Neural progenitor cell (in vitro differentiated cells): ENCODE measurements at regions not wholly inside any gene's neighbourhood (a gene's known extent, or its start where the extent isn't known, plus 50 kb on each side); places are given as distances from the start of the nearest gene placed in this dataset.

Source experiments
- DNase-seq: peaks from one replicate; pipeline ENCODE4 v3.0.0-alpha.2; 2016; ENCODE audit warnings: low spot score
- H2AFZ ChIP-seq: fragments of 200-600 bp; sonication (generic); replicated peaks from 2 replicates; pipeline ENCODE4 v1.6.1; 2016; ENCODE audit warnings: antibody characterized with exemption
- H3F3A ChIP-seq: fragments of 200-600 bp; sonication (generic); 2 replicates; pipeline ENCODE4 v1.6.1; 2016; ENCODE audit warnings: antibody characterized with exemption, low read depth
- H3K27ac ChIP-seq: fragments of 200-600 bp; sonication (generic); 2 replicates; pipeline ENCODE4 v1.5.1; 2016; ENCODE audit warnings: mild to moderate bottlenecking
- H3K27me3 ChIP-seq: fragments of 200-600 bp; sonication (generic); 2 replicates; pipeline ENCODE4 v1.6.1; 2016; ENCODE audit warnings: mild to moderate bottlenecking, moderate library complexity
- H3K36me3 ChIP-seq: fragments of 200-600 bp; sonication (generic); 2 replicates; pipeline ENCODE4 v1.5.1; 2016
- H3K4me1 ChIP-seq: fragments of 200-600 bp; sonication (generic); 2 replicates; pipeline ENCODE4 v1.6.1; 2016; ENCODE audit warnings: mixed run types
- H3K4me2 ChIP-seq: fragments of 200-600 bp; sonication (generic); 2 replicates; pipeline ENCODE4 v1.6.1; 2016
- H3K4me3 ChIP-seq: fragments of 200-600 bp; sonication (generic); 2 replicates; pipeline ENCODE4 v1.5.1; 2016
- H3K79me2 ChIP-seq: fragments of 200-600 bp; sonication (generic); 2 replicates; pipeline ENCODE4 v1.6.1; 2016; ENCODE audit warnings: low read depth
- H3K9ac ChIP-seq: fragments of 200-600 bp; sonication (generic); 2 replicates; pipeline ENCODE4 v1.6.1; 2016
- H3K9me3 ChIP-seq: fragments of 200-600 bp; sonication (generic); 2 replicates; pipeline ENCODE4 v1.5.1; 2016; ENCODE audit warnings: low read depth
- H4K20me1 ChIP-seq: fragments of 200-600 bp; sonication (generic); 2 replicates; pipeline ENCODE4 v1.6.1; 2016; ENCODE audit warnings: low read depth
- H3K27ac Mint-ChIP-seq: 3 replicates; pipeline ENCODE4 v1.8.0; 2021; ENCODE audit warnings: mixed read lengths
- H3K27me3 Mint-ChIP-seq: 2 replicates; pipeline ENCODE4 v1.8.0; 2022; ENCODE audit warnings: low read depth, mild to moderate bottlenecking, inconsistent platforms, moderate library complexity, mixed read lengths; ENCODE audit not compliant: insufficient read depth
- H3K36me3 Mint-ChIP-seq: 3 replicates; pipeline ENCODE4 v1.8.0; 2021; ENCODE audit warnings: mixed read lengths
- H3K4me1 Mint-ChIP-seq: 3 replicates; pipeline ENCODE4 v1.8.0; 2021; ENCODE audit warnings: mixed read lengths
- H3K4me3 Mint-ChIP-seq: 3 replicates; pipeline ENCODE4 v1.8.0; 2021; ENCODE audit warnings: mild to moderate bottlenecking, moderate library complexity, mixed read lengths
- H3K9me3 Mint-ChIP-seq: 3 replicates; pipeline ENCODE4 v1.8.0; 2020; ENCODE audit warnings: mixed read lengths
- EZH2 ChIP-seq: fragments of 200-600 bp; sonication (generic); IDR thresholded peaks from 2 replicates; pipeline ENCODE4 v1.6.1; 2017; ENCODE audit warnings: antibody characterized with exemption, mild to moderate bottlenecking, moderate library complexity
- EZH2phosphoT487 ChIP-seq: fragments of 200-600 bp; sonication (generic); IDR thresholded peaks from 2 replicates; pipeline ENCODE4 v1.6.1; 2017; ENCODE audit warnings: antibody characterized with exemption
- TF ChIP-seq, protein P1 (sequence below): fragments of 200-600 bp; sonication (generic); IDR thresholded peaks from 2 replicates; pipeline ENCODE4 v1.5.1; 2017; ENCODE audit warnings: antibody characterized with exemption, mild to moderate bottlenecking

DNA sequence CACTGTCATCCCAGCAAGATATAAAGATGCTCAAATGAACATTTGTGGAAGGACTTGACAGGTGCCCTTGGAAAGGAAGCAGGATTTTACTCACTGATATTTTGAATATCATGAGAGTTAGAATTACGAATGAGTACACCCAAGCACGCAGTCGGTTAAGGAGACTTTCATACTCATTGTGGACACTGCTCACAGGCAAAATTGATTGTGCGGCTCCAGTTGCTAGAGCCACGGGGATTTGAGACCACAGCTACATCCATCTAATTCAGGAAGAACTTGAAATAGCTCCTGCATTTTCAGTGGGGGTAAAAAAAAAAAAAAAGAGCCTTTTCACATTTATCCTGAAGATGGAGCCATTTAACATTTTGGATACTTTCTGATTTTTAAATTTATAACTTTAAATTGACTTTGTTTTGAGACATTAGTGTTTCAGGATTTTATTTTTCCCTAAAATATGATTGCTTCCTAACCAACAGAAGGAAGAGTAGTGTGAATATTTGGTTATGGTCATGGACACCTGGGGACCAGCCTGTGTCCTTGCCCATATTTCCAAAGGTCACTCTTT is 1080.1 kb upstream of the EEF2KMT start:
- no peak overlapping the region for H3K4me3 Mint-ChIP-seq
- Histone ChIP-seq H3K4me2 (no peak overlapping the region), H3K36me3 (no peaks in the 10 kb centered on the region), H3K4me1 (no peaks in the 10 kb centered on the region), H3K27ac (no peak overlapping the region), H2AFZ (no peak overlapping the region), H3K9me3 (no peaks in the 10 kb centered on the region), H3K27me3 (no peaks in the 10 kb centered on the region), H4K20me1 (no peaks in the 10 kb centered on the region), H3K4me3 (no peak overlapping the region), H3K79me2 (no peaks in the 10 kb centered on the region), H3K9ac (no peak overlapping the region), H3F3A (no peaks in the 10 kb centered on the region)
- H3K36me3 Mint-ChIP-seq = no peaks in the 10 kb centered on the region
- TF ChIP-seq, protein P1, sequence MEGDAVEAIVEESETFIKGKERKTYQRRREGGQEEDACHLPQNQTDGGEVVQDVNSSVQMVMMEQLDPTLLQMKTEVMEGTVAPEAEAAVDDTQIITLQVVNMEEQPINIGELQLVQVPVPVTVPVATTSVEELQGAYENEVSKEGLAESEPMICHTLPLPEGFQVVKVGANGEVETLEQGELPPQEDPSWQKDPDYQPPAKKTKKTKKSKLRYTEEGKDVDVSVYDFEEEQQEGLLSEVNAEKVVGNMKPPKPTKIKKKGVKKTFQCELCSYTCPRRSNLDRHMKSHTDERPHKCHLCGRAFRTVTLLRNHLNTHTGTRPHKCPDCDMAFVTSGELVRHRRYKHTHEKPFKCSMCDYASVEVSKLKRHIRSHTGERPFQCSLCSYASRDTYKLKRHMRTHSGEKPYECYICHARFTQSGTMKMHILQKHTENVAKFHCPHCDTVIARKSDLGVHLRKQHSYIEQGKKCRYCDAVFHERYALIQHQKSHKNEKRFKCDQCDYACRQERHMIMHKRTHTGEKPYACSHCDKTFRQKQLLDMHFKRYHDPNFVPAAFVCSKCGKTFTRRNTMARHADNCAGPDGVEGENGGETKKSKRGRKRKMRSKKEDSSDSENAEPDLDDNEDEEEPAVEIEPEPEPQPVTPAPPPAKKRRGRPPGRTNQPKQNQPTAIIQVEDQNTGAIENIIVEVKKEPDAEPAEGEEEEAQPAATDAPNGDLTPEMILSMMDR = peak; percentile 27
- no peak for TF ChIP-seq EZH2
- peaks cover 6% of the 10 kb centered on the region for H3K4me1 Mint-ChIP-seq
- H3K27ac Mint-ChIP-seq = no peak overlapping the region
- H3K9me3 Mint-ChIP-seq = no peaks in the 10 kb centered on the region
- no peak for DNase-seq
- H3K27me3 Mint-ChIP-seq = peaks cover 3% of the 10 kb centered on the region

DNA sequence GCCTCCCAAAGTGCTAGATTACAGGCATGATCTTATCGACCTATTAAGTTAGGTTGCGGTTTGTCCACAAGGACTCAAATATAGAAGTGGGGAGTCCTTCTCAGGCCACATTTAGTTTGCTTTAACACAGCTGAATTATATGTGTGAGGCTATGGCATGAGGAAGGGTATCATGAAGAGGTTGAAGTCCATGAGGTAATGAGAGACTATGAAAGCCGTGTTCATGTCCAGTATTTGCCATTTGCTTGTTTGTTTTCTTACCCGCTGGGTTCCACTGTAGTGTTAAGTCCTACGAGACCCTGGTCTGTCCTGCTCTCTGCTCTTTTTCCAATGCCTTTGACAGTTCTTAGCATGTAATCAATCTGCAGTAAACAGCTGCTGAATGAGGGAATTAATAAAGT is 1072.4 kb upstream of the EEF2KMT start:
- no peaks in the 10 kb centered on the region for H3K79me2 ChIP-seq
- H3K27me3 Mint-ChIP-seq = peaks cover 5% of the 10 kb centered on the region
- DNase-seq = no peak
- H3K27ac Mint-ChIP-seq = peak overlapping the region; percentile 70
- no peak overlapping the region for H3K27ac ChIP-seq
- no peak overlapping the region for H3K9ac ChIP-seq
- H3K4me1 Mint-ChIP-seq = peaks cover 37% of the 10 kb centered on the region
- no peaks in the 10 kb centered on the region for H3K9me3 Mint-ChIP-seq
- H3K27me3 ChIP-seq = no peaks in the 10 kb centered on the region
- no peaks in the 10 kb centered on the region for H3K36me3 Mint-ChIP-seq
- no peak overlapping the region for H3K4me3 Mint-ChIP-seq
- H2AFZ ChIP-seq = no peak overlapping the region
- H4K20me1 ChIP-seq = no peaks in the 10 kb centered on the region
- peaks cover 4% of the 10 kb centered on the region for H3K4me1 ChIP-seq
- no peak for TF ChIP-seq EZH2
- TF ChIP-seq EZH2phosphoT487 = no peak
- TF ChIP-seq, protein P1 = no peak
- no peaks in the 10 kb centered on the region for H3K36me3 ChIP-seq
- no peaks in the 10 kb centered on the region for H3K9me3 ChIP-seq
- H3K4me2 ChIP-seq = no peak overlapping the region
- H3F3A ChIP-seq = no peaks in the 10 kb centered on the region
- no peak overlapping the region for H3K4me3 ChIP-seq

DNA sequence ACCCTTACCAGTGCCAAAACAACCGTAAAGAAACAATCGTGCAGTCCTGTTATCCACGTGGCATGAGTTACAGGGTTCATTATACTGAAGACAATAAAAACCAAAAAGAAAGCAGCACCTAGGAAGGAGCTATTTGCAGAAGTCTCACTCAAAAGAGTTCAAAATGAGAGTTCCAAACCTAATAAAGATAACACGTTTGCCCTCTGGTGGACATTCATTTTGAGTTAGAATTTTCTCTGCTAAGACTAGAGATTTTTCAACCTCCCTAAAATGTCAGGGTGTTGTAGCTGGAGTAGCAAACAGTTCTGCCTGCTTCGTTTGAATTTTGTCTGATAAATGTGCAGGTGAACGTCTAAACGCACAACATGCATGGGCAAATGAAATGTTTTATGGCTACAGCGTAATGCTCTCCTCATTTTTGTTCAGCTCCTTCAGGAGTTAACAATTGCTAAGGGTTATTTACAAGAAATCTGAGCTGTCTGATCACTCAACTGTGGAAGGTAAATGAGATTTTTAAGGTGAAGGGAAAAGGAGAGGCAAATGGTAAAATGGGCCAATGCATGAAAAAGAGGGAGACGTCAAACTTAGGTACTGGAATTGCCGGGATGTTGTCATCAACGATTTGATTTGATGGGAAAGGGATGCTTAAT is 1067.9 kb upstream of the EEF2KMT start:
- Histone ChIP-seq H3K79me2 (no peaks in the 10 kb centered on the region), H3K9me3 (no peaks in the 10 kb centered on the region), H3K4me3 (no peak overlapping the region), H3F3A (no peaks in the 10 kb centered on the region), H3K36me3 (no peaks in the 10 kb centered on the region), H3K9ac (no peak overlapping the region), H3K27me3 (no peaks in the 10 kb centered on the region), H3K4me2 (no peak overlapping the region), H3K4me1 (peaks cover 7% of the 10 kb centered on the region), H2AFZ (peak overlapping the region; percentile 68), H3K27ac (no peak overlapping the region), H4K20me1 (no peaks in the 10 kb centered on the region)
- H3K4me3 Mint-ChIP-seq = no peak overlapping the region
- H3K36me3 Mint-ChIP-seq = no peaks in the 10 kb centered on the region
- peaks cover 43% of the 10 kb centered on the region for H3K4me1 Mint-ChIP-seq
- TF ChIP-seq, protein P1 = peak; percentile 56
- TF ChIP-seq EZH2 = no peak
- TF ChIP-seq EZH2phosphoT487 = no peak
- H3K9me3 Mint-ChIP-seq = no peaks in the 10 kb centered on the region
- H3K27me3 Mint-ChIP-seq = peaks cover 5% of the 10 kb centered on the region
- DNase-seq = peak; percentile 34
- H3K27ac Mint-ChIP-seq = no peak overlapping the region
